H9 (cell line): ENCODE measurements at regions not wholly inside any gene's neighbourhood (a gene's known extent, or its start where the extent isn't known, plus 50 kb on each side); places are given as distances from the start of the nearest gene placed in this dataset.

Source experiments
- DNase-seq: peaks from one replicate; pipeline ENCODE4 v3.0.0-alpha.2; 2017
- H2AFZ ChIP-seq: one replicate; pipeline ENCODE4 v1.6.1; 2013; ENCODE audit warnings: mild to moderate bottlenecking, low read length, control low read depth, moderate library complexity
- H2AK5ac ChIP-seq: 2 replicates; pipeline ENCODE4 v1.6.1; 2013; ENCODE audit warnings: low read length, control low read depth, mixed read lengths; ENCODE audit not compliant: insufficient read length
- H2BK120ac ChIP-seq: one replicate; pipeline ENCODE4 v1.6.1; 2013; ENCODE audit warnings: low read depth, mild to moderate bottlenecking, low read length, control low read depth, inconsistent platforms; ENCODE audit not compliant: poor library complexity, severe bottlenecking
- H2BK12ac ChIP-seq: 2 replicates; pipeline ENCODE4 v1.6.1; 2013; ENCODE audit warnings: low read length, control low read depth, mixed read lengths, low read depth; ENCODE audit not compliant: insufficient read length
- H2BK15ac ChIP-seq: 2 replicates; pipeline ENCODE4 v1.6.1; 2013; ENCODE audit warnings: low read depth, low read length, control low read depth
- H2BK20ac ChIP-seq: one replicate; pipeline ENCODE4 v1.6.1; 2013; ENCODE audit warnings: low read depth, mild to moderate bottlenecking, low read length, control low read depth, inconsistent platforms; ENCODE audit not compliant: poor library complexity, severe bottlenecking
- H2BK5ac ChIP-seq: 2 replicates; pipeline ENCODE4 v1.6.1; 2013; ENCODE audit warnings: low read length, control low read depth, mixed read lengths; ENCODE audit not compliant: insufficient read length
- H3K14ac ChIP-seq: 2 replicates; pipeline ENCODE4 v1.6.1; 2013; ENCODE audit warnings: low read length, control low read depth; ENCODE audit not compliant: insufficient read depth
- H3K18ac ChIP-seq: 2 replicates; pipeline ENCODE4 v1.6.1; 2013; ENCODE audit warnings: low read depth, mild to moderate bottlenecking, mixed read lengths, low read length, control low read depth; ENCODE audit not compliant: insufficient read length
- H3K23ac ChIP-seq: 2 replicates; pipeline ENCODE4 v1.6.1; 2013; ENCODE audit warnings: low read length, control low read depth, mixed read lengths, low read depth; ENCODE audit not compliant: insufficient read length
- H3K23me2 ChIP-seq: 2 replicates; pipeline ENCODE4 v1.6.1; 2013; ENCODE audit warnings: low read depth, mild to moderate bottlenecking, mixed read lengths, low read length, control low read depth; ENCODE audit not compliant: insufficient read length, poor library complexity, severe bottlenecking
- H3K27ac ChIP-seq: 2 replicates; pipeline ENCODE4 v1.5.1; 2013; ENCODE audit warnings: low read length, control low read depth, mixed read lengths, low read depth; ENCODE audit not compliant: insufficient read length
- H3K27me3 ChIP-seq: 2 replicates; pipeline ENCODE4 v1.6.1; 2013; ENCODE audit warnings: low read length, control low read depth, inconsistent platforms; ENCODE audit not compliant: insufficient read depth
- H3K4ac ChIP-seq: 2 replicates; pipeline ENCODE4 v1.6.1; 2013; ENCODE audit warnings: low read depth, mild to moderate bottlenecking, control low read depth, inconsistent platforms, low read length, moderate library complexity
- H3K4me1 ChIP-seq: 2 replicates; pipeline ENCODE4 v1.6.1; 2013; ENCODE audit warnings: low read length, control low read depth, inconsistent platforms; ENCODE audit not compliant: insufficient read depth
- H3K4me2 ChIP-seq: 2 replicates; pipeline ENCODE4 v1.6.1; 2013; ENCODE audit warnings: low read length, control low read depth, mixed read lengths; ENCODE audit not compliant: insufficient read length, insufficient read depth
- H3K56ac ChIP-seq: 2 replicates; pipeline ENCODE4 v1.6.1; 2013; ENCODE audit warnings: low read depth, mild to moderate bottlenecking, mixed read lengths, low read length, control low read depth; ENCODE audit not compliant: insufficient read length
- H3K79me1 ChIP-seq: 2 replicates; pipeline ENCODE4 v1.6.1; 2013; ENCODE audit warnings: low read depth, mild to moderate bottlenecking, moderate library complexity, low read length, control low read depth, inconsistent platforms; ENCODE audit not compliant: insufficient read depth, poor library complexity, severe bottlenecking
- H3K79me2 ChIP-seq: 2 replicates; pipeline ENCODE4 v1.6.1; 2013; ENCODE audit warnings: low read length, control low read depth, inconsistent platforms; ENCODE audit not compliant: insufficient read depth
- H3K9ac ChIP-seq: 2 replicates; pipeline ENCODE4 v1.6.1; 2013; ENCODE audit warnings: low read length, control low read depth, mixed read lengths; ENCODE audit not compliant: insufficient read length; ENCODE audit errors: extremely low read depth
- H3K9me3 ChIP-seq: one replicate; pipeline ENCODE4 v1.6.1; 2013; ENCODE audit warnings: low read depth, low read length, inconsistent platforms; ENCODE audit not compliant: control insufficient read depth
- H3T11ph ChIP-seq: one replicate; pipeline ENCODE4 v1.6.1; 2013; ENCODE audit warnings: mild to moderate bottlenecking, low read length, control low read depth, inconsistent platforms
- H4K20me1 ChIP-seq: one replicate; pipeline ENCODE4 v1.6.1; 2013; ENCODE audit not compliant: control insufficient read depth, insufficient read length, insufficient read depth
- H4K5ac ChIP-seq: 2 replicates; pipeline ENCODE4 v1.6.1; 2013; ENCODE audit warnings: low read depth, mild to moderate bottlenecking, mixed read lengths, low read length, control low read depth; ENCODE audit not compliant: insufficient read length
- H4K8ac ChIP-seq: replicated peaks from 2 replicates; pipeline ENCODE4 v1.6.1; 2013; ENCODE audit warnings: low read length, control low read depth, mixed read lengths, low read depth; ENCODE audit not compliant: insufficient read length
- H4K91ac ChIP-seq: 2 replicates; pipeline ENCODE4 v1.6.1; 2013; ENCODE audit warnings: low read depth, mild to moderate bottlenecking, moderate library complexity, mixed read lengths, low read length, control low read depth; ENCODE audit not compliant: insufficient read length
- H3K27ac Mint-ChIP-seq, 3 experiments: 2 replicates in 2 of 3; 3 replicates in 1 of 3; pipeline ENCODE4 v1.8.0; 2020 to 2021; ENCODE audit warnings: mixed read lengths in 3 of 3, mild to moderate bottlenecking in 1 of 3, moderate library complexity in 1 of 3
- H3K27me3 Mint-ChIP-seq: 2 replicates; pipeline ENCODE4 v1.8.0; 2021; ENCODE audit warnings: low read depth, mild to moderate bottlenecking, moderate library complexity, mixed read lengths
- H3K36me3 Mint-ChIP-seq, 3 experiments: 2 replicates in 2 of 3; 3 replicates in 1 of 3; pipeline ENCODE4 v1.8.0; 2020 to 2021; ENCODE audit warnings: low read depth in 3 of 3, mixed read lengths in 3 of 3; ENCODE audit not compliant: insufficient read depth in 1 of 3
- H3K4me1 Mint-ChIP-seq, 2 experiments: 2 replicates each; pipeline ENCODE4 v1.8.0; 2020; ENCODE audit warnings: mixed read lengths in 2 of 2
- H3K4me3 Mint-ChIP-seq, 2 experiments: 2 replicates in 1 of 2; 3 replicates in 1 of 2; pipeline ENCODE4 v1.8.0; 2020 to 2021; ENCODE audit warnings: mild to moderate bottlenecking in 2 of 2, mixed read lengths in 2 of 2, moderate library complexity in 1 of 2
- H3K9me3 Mint-ChIP-seq, 2 experiments: 2 replicates in 1 of 2; 3 replicates in 1 of 2; pipeline ENCODE4 v1.8.0; 2020; ENCODE audit warnings: mild to moderate bottlenecking in 2 of 2, mixed read lengths in 2 of 2, moderate library complexity in 1 of 2
- CTCF ChIP-seq: fragments of 200-600 bp; sonication (generic); conservative IDR thresholded peaks from 3 replicates; pipeline ENCODE4 v1.8.0; 2021; ENCODE audit warnings: antibody characterized with exemption, mild to moderate bottlenecking
- WGBS: extraction: QIAGEN DNeasy Blood & Tissue Kit; methylation state at CpG from one replicate; pipeline ENCODE4 v1.1.7; 2013; ENCODE audit warnings: missing lambda C conversion rate, low lambda C conversion rate, mixed read lengths; ENCODE audit not compliant: insufficient read length; ENCODE audit errors: extremely low coverage; 5-methylcytosine and 5-hydroxymethylcytosine counted together

GRCh38 chr12:114743289-114743688, 59.3 kb upstream of the TBX3 start:
- WGBS: no CpG with 5 or more reads among the region's 4 CpGs
- H3K4me3 Mint-ChIP-seq: no peak overlapping the region
- H4K8ac ChIP-seq: no peak overlapping the region

More at GRCh38 chr12:114743289-114743688, 59.3 kb upstream of the TBX3 start:
- H2AK5ac ChIP-seq: no peak overlapping the region
- H3K79me1 ChIP-seq: no peaks in the 10 kb centered on the region
- H3K56ac ChIP-seq: no peak overlapping the region
- no peak overlapping the region for H4K5ac ChIP-seq
- no peaks in the 10 kb centered on the region for H3K27me3 ChIP-seq
- H2BK15ac ChIP-seq: no peak overlapping the region
- no peaks in the 10 kb centered on the region; the same call in 1 of the 2 replicates for H3K4me1 ChIP-seq
- TF ChIP-seq CTCF: no peak
- no peak overlapping the region for H2BK120ac ChIP-seq
- no peak overlapping the region for H3K9ac ChIP-seq
- H3K18ac ChIP-seq: no peak overlapping the region
- Mint-ChIP-seq H3K36me3 (no peaks in the 10 kb centered on the region), H3K27ac (no peak overlapping the region), H3K27me3 (peaks cover 2% of the 10 kb centered on the region; the same call in 1 of the 2 replicates), H3K4me1 (peaks cover 16 to 25% of the 10 kb centered on the region in 2 experiments), H3K9me3 (no peaks in the 10 kb centered on the region; a peak in 1 of 5 replicates)
- H3T11ph ChIP-seq: no peak overlapping the region
- H4K20me1 ChIP-seq: no peaks in the 10 kb centered on the region
- H2AFZ ChIP-seq: no peak overlapping the region
- H3K9me3 ChIP-seq: no peaks in the 10 kb centered on the region
- H3K23me2 ChIP-seq: no peaks in the 10 kb centered on the region
- H3K27ac ChIP-seq: no peak overlapping the region
- H3K23ac ChIP-seq: no peak overlapping the region
- H2BK20ac ChIP-seq: no peak overlapping the region
- H2BK5ac ChIP-seq: no peak overlapping the region
- DNase-seq: no peak
- H3K4me2 ChIP-seq: no peak overlapping the region
- no peak overlapping the region for H2BK12ac ChIP-seq
- H4K91ac ChIP-seq: no peak overlapping the region
- no peaks in the 10 kb centered on the region for H3K79me2 ChIP-seq
- no peak overlapping the region; the same call in 1 of the 2 replicates for H3K14ac ChIP-seq
- H3K4ac ChIP-seq: no peak overlapping the region
